ENCODE measurements at regions not wholly inside any gene's neighbourhood (a gene's known extent, or its start where the extent isn't known, plus 50 kb on each side); places are given as distances from the start of the nearest gene placed in this dataset.
"Not testable (repeated sequence)": the region's sequence is repeated elsewhere in the genome, so short reads cannot be mapped to it uniquely, and the experiment has no call there.

- DNase-seq = no peak
Measured at GRCh38 chr11:79503028-79503427, 62.2 kb upstream of the TENM4 start.

DNA sequence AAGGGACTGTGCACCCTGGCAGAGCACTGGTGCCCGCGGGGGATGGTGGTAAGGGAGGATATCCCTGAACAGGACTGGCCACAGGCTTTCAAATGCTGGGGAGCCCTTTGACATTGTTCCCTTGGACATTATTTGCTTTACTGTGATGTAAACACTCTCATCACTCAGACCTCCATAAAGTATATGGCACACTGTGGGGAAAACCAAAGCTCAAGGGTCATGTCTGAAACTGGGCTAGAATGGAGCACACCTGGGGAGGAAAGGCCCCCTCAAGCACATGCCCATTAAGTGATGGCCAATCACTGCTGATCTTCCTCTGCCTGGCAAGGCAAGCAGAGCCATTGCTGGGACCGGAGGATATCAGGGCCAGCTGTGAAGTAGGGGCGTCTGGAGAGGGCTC is 60.9 kb upstream of the TENM4 start:
- DNase-seq = no peak

DNA sequence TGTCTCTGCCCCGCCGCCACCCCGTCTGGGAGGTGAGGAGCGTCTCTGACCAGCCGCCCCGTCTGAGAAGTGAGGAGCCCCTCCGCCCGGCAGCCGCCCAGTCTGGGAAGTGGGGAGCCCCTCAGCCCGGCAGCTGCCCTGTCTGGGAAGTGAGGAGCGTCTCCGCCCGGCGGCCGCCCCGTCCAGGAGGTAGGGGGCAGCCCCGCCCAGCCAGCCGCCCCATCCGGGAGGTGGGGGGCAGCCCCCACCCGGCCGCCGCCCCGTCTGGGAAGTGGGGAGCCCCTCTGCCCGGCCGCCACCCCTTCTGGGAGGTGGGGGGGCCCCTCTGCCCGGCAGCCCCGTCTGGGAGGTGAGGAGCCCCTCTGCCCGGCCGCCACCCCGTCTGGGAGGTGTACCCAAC is 59.1 kb upstream of the TENM4 start:
- not testable (repeated sequence) for DNase-seq

GRCh38 chr11:79498667-79499066 is 57.8 kb upstream of the TENM4 start:
- DNase-seq = no peak

DNA sequence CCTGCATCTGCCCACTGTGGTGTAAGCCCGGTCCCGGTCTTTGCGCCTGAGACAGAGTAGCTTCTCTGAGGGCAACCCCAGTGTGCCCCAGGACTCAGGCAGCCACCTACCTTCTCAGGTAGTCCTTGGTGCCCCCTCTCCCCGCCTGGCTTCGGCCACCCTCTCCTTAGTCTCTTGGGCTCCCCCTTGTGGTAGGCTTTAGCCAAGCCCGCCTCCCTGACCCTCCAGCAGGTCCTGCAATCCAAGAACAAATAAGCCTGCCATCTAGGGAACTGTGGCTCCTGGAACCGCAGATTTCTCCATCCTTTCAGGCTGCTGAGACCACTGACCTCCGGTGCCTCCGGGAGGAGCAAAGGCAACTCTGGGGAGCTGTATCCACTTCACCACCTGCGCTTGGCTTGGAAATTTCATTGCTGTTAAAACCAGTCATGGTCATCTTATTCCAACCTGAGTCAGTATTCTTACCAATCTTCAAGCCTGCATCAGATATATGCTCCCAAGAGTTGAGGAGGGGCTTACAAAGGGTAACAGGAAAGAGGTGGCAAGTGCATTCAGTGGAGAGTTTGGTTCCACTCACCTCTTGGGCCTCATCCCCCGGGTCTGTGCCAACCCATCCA is 52.8 kb upstream of the TENM4 start:
- DNase-seq = peak; percentile 18

- DNase-seq = no peak
Measured at GRCh38 chr11:79492008-79492407, 51.2 kb upstream of the TENM4 start.
